Gastrocnemius medialis (tissue), 4 donors: ENCODE measurements at regions not wholly inside any gene's neighbourhood (a gene's known extent, or its start where the extent isn't known, plus 50 kb on each side); places are given as distances from the start of the nearest gene placed in this dataset.

ENCODE experiments used
- ATAC-seq, 2 donors: fragments of 150-250 bp; one replicate each; pipeline ENCODE4 v1.9.1; 2016
- DNase-seq, 2 donors: peaks; one replicate each; pipeline ENCODE4 v3.0.0-alpha.2; 2019
- H3K27ac ChIP-seq, 4 donors: fragments of 200-600 bp; sonication (generic); 1 replicate in 1 of 4; 2 replicates in 3 of 4; pipeline ENCODE4 v1.5.1; 2016 to 2018; ENCODE audit warnings: mild to moderate bottlenecking in 2 of 4, moderate library complexity in 1 of 4
- H3K27me3 ChIP-seq, 3 donors: fragments of 200-600 bp; sonication (generic) in 2 of 3; 1 replicate in 1 of 3; 2 replicates in 2 of 3; pipeline versions ENCODE4 v1.5.1 to v1.6.0; 2016 to 2019; ENCODE audit warnings: mild to moderate bottlenecking in 1 of 3, moderate library complexity in 1 of 3
- H3K36me3 ChIP-seq, 2 donors: fragments of 200-600 bp; sonication (generic) in 1 of 2; one replicate each; pipeline ENCODE4 v1.5.1; 2017 to 2018
- H3K4me1 ChIP-seq, 2 donors: fragments of 200-600 bp; sonication (generic) in 1 of 2; one replicate each; pipeline ENCODE4 v1.5.1; 2016 to 2017; ENCODE audit warnings: mild to moderate bottlenecking in 2 of 2
- H3K4me3 ChIP-seq, 4 donors: fragments of 200-600 bp; sonication (generic) in 3 of 4; 1 replicate in 1 of 4; 2 replicates in 3 of 4; pipeline ENCODE4 v1.5.1; 2016 to 2019; ENCODE audit warnings: mild to moderate bottlenecking in 2 of 4
- H3K9me3 ChIP-seq, 3 donors: fragments of 200-600 bp; sonication (generic) in 2 of 3; 1 replicate in 1 of 3; 2 replicates in 2 of 3; pipeline ENCODE4 v1.5.1; 2016 to 2019
- POLR2A ChIP-seq, 2 donors: fragments of 450-650 bp; IDR thresholded peaks; one replicate each; pipeline ENCODE4 v1.6.1; 2017; ENCODE audit warnings: antibody characterized with exemption in 2 of 2, mild to moderate bottlenecking in 2 of 2, moderate library complexity in 2 of 2
- in situ Hi-C, 4 donors: fragments of 200-750 bp; cut with MboI; loops; one replicate each; pipeline versions ENCODE4 v1.15.0 to v1.8.0; 2017; ENCODE audit warnings: low sequenced_read_pairs in 4 of 4
- intact Hi-C: fragments of 100-400 bp; cut with DNase I; formaldehyde crosslinking; loops from one replicate; pipeline ENCODE4 v1.15.1; 2023; ENCODE audit warnings: low total_unique reads
- TF ChIP-seq, protein P1 (sequence below), 5 experiments: fragments of 450-650 bp in 3 of 5; fragments of 200-600 bp in 2 of 5; sonication (generic) in 2 of 5; IDR thresholded peaks in 4 of 5; conservative IDR thresholded peaks in 1 of 5; 1 replicate in 4 of 5; 2 replicates in 1 of 5; pipeline ENCODE4 v1.5.1; 2016 to 2019; ENCODE audit warnings: antibody characterized with exemption in 5 of 5, mild to moderate bottlenecking in 3 of 5, moderate library complexity in 3 of 5

DNA sequence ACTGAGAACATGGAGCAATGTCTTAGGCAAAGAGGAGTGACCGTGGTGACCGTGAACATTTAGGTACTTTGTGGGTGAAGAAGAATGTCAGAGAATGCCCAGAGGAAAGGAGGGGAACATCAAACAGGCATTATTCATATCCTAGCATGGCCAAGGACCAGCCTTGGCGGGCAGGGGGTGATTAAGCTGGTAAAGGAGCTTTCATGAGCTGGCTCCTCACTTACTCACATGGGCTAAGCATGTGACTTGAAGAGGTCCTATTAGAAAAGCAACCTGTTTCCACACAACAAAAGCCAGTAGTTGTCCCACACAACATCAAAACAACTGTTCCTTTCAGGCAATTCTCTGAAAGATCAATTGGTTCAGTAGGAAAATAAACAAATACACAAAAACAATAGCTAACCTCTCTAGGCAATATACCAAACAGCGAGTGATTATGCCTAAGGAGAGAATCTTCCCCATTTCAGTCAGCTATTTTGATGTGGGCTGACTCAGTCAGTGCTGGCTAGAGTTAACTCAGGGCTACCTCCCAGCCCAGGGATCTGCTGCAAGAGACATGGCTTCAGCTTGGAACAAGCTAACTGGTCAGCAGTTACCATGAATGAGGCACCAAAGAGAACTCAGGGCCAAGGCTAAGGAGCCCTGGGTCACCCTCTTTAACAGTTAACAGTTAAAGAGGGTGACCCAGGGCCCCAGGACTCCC, 283.5 kb downstream of the ARHGAP12 start:
- H3K27ac ChIP-seq, result no peak overlapping the region
- peak in 1 of 2 donors; percentile 40 for ATAC-seq

DNA sequence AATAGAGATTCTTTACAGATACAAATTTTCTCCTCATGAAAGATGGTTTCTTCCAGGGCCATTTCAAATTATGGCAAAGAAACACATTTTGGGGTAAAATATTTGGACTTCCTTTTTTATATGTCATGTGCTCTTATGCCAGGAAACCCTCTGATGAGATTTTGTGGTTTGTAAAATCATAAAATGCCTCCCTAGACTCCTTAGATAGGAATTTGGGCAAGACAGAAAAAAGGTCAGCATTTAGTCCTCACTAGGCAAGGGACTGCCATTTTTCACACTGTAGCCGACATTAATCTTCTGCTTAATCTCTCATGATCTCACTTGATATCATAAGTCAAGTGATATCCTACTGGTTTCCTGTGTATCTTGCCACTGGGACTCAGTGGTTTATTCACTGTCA, 286.4 kb downstream of the ARHGAP12 start:
- in situ Hi-C loops, result no loop called here
- H3K4me3 ChIP-seq, result no peak overlapping the region
- ATAC-seq, result no peak

More for the DNA sequence above, 283.5 kb downstream of the ARHGAP12 start:
- intact Hi-C loops (no loop called here), in situ Hi-C loops (no loop called here)
- Histone ChIP-seq H3K4me3 (no peak overlapping the region), H3K4me1 (peaks cover 6 to 8% of the 10 kb centered on the region in 2 donors), H3K9me3 (no peaks in the 10 kb centered on the region), H3K36me3 (no peaks in the 10 kb centered on the region), H3K27me3 (no peaks in the 10 kb centered on the region)
- no peak for DNase-seq
- TF ChIP-seq, protein P1, sequence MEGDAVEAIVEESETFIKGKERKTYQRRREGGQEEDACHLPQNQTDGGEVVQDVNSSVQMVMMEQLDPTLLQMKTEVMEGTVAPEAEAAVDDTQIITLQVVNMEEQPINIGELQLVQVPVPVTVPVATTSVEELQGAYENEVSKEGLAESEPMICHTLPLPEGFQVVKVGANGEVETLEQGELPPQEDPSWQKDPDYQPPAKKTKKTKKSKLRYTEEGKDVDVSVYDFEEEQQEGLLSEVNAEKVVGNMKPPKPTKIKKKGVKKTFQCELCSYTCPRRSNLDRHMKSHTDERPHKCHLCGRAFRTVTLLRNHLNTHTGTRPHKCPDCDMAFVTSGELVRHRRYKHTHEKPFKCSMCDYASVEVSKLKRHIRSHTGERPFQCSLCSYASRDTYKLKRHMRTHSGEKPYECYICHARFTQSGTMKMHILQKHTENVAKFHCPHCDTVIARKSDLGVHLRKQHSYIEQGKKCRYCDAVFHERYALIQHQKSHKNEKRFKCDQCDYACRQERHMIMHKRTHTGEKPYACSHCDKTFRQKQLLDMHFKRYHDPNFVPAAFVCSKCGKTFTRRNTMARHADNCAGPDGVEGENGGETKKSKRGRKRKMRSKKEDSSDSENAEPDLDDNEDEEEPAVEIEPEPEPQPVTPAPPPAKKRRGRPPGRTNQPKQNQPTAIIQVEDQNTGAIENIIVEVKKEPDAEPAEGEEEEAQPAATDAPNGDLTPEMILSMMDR (IDR thresholded peaks at IDR 0.05 in 4 of 5, conservative IDR thresholded peaks at IDR 0.05 in 1 of 5), result no peak
- no peak for TF ChIP-seq POLR2A (IDR thresholded peaks at IDR 0.05)

DNA sequence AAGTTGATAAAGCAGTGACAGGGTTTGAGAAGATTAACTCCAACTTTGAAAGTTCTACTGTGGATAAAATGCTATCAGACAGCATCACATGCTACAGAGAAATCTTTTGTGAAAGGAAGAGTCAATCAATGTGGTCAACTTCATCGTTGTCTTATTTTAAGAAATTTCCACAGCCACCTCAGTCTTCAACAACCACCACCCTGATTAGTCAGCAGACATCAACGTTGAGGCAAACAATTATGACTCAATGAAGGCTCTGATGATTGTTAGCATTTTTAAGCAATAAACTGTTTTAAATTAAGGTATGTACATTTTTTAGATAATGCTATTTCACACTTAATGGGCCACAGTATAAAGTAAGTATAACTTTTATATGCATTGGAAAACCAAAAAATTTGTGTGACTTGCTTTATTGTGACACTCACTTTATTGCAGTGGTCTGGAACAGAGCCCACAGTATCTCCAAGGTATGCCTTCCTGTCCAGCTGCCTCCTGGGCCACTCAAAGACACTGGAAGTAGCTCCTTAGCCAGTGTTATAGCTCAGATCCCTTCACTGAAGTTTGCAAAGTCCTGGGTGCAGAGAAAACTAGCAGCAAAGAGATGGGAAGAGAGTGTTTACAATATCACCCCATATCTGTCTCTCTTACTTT, 293.1 kb downstream of the ARHGAP12 start:
- H3K4me1 ChIP-seq, result no peaks in the 10 kb centered on the region
- ATAC-seq, result no peak
- TF ChIP-seq, protein P1 (IDR thresholded peaks at IDR 0.05 in 4 of 5, conservative IDR thresholded peaks at IDR 0.05 in 1 of 5), result no peak
- TF ChIP-seq POLR2A (IDR thresholded peaks at IDR 0.05), result no peak
- intact Hi-C loops (no loop called here), in situ Hi-C loops (no loop called here)
- no peak for DNase-seq
- no peaks in the 10 kb centered on the region for H3K27me3 ChIP-seq
- H3K9me3 ChIP-seq, result no peaks in the 10 kb centered on the region
- no peaks in the 10 kb centered on the region for H3K36me3 ChIP-seq
- H3K27ac ChIP-seq, result no peak overlapping the region
- H3K4me3 ChIP-seq, result no peak overlapping the region

More for the DNA sequence above, 286.4 kb downstream of the ARHGAP12 start:
- intact Hi-C loops, result no loop called here
- DNase-seq, result no peak
- TF ChIP-seq, protein P1 (IDR thresholded peaks at IDR 0.05 in 4 of 5, conservative IDR thresholded peaks at IDR 0.05 in 1 of 5), result no peak
- no peak for TF ChIP-seq POLR2A (IDR thresholded peaks at IDR 0.05)
- Histone ChIP-seq H3K27me3 (no peaks in the 10 kb centered on the region), H3K9me3 (no peaks in the 10 kb centered on the region), H3K27ac (no peak overlapping the region), H3K36me3 (no peaks in the 10 kb centered on the region), H3K4me1 (no peaks in the 10 kb centered on the region)

DNA sequence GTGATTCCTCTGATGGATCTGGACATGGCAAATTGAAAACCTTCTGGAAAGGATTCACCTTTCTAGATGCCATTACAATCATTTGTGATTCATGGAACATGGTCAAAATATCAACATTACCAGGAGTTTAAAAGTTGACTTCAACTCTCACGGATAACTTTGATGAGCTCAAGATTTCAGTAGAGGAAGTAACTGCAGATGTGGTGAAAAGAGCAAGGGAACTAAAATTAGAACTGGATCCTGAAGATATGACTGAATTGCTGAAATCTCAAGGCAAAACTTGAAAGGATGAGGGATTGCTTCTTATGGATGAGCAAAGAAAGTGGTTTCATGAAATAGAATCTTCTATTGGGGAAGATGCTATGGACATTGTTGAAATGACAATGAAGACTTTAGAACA, 293.6 kb downstream of the ARHGAP12 start:
- in situ Hi-C loops (no loop called here), intact Hi-C loops (no loop called here)
- Histone ChIP-seq H3K9me3 (no peaks in the 10 kb centered on the region), H3K4me1 (no peaks in the 10 kb centered on the region), H3K27me3 (no peaks in the 10 kb centered on the region), H3K27ac (no peak overlapping the region), H3K4me3 (no peak overlapping the region), H3K36me3 (no peaks in the 10 kb centered on the region)
- DNase-seq (no peak), ATAC-seq (no peak)
- TF ChIP-seq, protein P1 (IDR thresholded peaks at IDR 0.05 in 4 of 5, conservative IDR thresholded peaks at IDR 0.05 in 1 of 5), result no peak
- no peak for TF ChIP-seq POLR2A (IDR thresholded peaks at IDR 0.05)
